ENCODE measurements at regions not wholly inside any gene's neighbourhood (a gene's known extent, or its start where the extent isn't known, plus 50 kb on each side); places are given as distances from the start of the nearest gene placed in this dataset.

GRCh38 chr10:128885573-128886555 is 581.2 kb upstream of the MGMT start:
- TF ChIP-seq POLR2A (IDR thresholded peaks at IDR 0.05; ENCODE audit: low read depth, low read length) (no peak), EZH2 (IDR thresholded peaks at IDR 0.05; ENCODE audit: borderline replicate concordance, low read depth, low read length, severe bottlenecking) (no peak), CTCF (IDR thresholded peaks at IDR 0.05; ENCODE audit: extremely low read depth in 1 of 2, insufficient read depth in 1 of 2, low read depth in 1 of 2, low read length in 2 of 2) (no peak), POLR2AphosphoS5 (IDR thresholded peaks at IDR 0.05; ENCODE audit: insufficient read depth, low read depth, low read length) (no peak), FOS (IDR thresholded peaks at IDR 0.05; ENCODE audit: borderline replicate concordance, insufficient read depth, low read length) (no peak)
- TF ChIP-seq, protein P1, sequence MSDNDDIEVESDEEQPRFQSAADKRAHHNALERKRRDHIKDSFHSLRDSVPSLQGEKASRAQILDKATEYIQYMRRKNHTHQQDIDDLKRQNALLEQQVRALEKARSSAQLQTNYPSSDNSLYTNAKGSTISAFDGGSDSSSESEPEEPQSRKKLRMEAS (IDR thresholded peaks at IDR 0.05; ENCODE audit: insufficient read depth, insufficient read length), result peak; percentile 36
